ENCODE measurements at regions not wholly inside any gene's neighbourhood (a gene's known extent, or its start where the extent isn't known, plus 50 kb on each side); places are given as distances from the start of the nearest gene placed in this dataset.
"Not testable (repeated sequence)": the region's sequence is repeated elsewhere in the genome, so short reads cannot be mapped to it uniquely, and the experiment has no call there.

DNA sequence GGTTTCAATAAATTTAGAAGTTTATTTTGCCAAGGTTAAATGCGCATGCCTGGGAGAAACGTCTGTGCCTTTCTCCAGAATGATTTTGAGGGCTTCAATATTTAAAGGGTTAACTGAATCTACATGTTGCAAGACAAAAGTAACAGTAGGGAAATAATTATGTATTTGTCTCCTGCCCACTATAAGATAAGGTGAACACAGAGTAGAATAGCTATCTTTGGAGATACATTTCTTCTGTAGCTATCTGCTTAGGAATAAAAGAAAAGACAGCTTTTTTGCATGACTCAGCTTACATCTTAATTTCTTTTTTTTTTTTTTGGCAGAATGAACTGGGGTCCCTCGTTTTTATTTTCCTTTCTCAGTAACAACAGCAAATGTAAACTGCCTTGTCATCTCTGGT is 1351.6 kb downstream of the AMY1C start:
- no peak for DNase-seq (ENCODE audit: low read depth in 2 of 2)

DNA sequence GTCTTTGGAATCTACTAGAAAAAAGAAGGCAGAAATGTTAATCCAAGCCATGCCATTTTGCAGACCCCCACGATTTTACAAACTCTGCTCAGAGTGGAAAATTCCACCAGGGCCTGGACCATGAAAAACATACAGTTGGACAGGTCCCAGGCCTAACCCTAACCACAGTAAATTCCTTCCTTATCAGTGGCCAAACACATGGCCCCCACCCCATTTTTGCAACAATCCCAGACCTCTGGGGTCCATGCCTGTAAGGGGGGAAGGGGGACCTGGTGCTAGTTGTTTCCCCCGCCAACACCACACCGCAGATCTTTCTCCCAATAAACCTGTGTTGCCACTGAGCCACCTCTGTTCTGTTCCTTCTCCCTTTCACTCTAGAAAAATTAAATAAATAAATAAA is 1352.7 kb downstream of the AMY1C start:
- DNase-seq (ENCODE audit: low read depth in 2 of 2) = no peak

DNA sequence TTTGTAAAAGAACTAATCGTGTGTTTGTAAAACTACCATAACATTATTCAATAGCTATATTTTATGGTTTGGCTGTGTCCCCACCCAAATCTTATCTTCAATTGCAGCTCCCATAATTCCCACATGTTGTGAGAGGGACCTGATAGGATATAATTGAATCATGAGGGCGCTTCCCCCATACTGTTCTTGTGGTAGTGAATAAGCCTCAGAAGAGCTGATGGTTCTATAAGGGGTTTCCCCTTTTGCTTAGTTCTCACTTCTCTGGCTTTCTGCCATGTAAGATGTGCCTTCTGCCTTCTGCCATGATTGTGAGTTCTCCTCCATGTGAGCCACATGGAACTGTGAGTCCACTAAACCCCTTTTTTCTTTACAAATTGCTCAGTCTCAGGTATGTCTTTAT is 1372.3 kb downstream of the AMY1C start:
- DNase-seq (ENCODE audit: low read depth in 2 of 2) = no peak

DNA sequence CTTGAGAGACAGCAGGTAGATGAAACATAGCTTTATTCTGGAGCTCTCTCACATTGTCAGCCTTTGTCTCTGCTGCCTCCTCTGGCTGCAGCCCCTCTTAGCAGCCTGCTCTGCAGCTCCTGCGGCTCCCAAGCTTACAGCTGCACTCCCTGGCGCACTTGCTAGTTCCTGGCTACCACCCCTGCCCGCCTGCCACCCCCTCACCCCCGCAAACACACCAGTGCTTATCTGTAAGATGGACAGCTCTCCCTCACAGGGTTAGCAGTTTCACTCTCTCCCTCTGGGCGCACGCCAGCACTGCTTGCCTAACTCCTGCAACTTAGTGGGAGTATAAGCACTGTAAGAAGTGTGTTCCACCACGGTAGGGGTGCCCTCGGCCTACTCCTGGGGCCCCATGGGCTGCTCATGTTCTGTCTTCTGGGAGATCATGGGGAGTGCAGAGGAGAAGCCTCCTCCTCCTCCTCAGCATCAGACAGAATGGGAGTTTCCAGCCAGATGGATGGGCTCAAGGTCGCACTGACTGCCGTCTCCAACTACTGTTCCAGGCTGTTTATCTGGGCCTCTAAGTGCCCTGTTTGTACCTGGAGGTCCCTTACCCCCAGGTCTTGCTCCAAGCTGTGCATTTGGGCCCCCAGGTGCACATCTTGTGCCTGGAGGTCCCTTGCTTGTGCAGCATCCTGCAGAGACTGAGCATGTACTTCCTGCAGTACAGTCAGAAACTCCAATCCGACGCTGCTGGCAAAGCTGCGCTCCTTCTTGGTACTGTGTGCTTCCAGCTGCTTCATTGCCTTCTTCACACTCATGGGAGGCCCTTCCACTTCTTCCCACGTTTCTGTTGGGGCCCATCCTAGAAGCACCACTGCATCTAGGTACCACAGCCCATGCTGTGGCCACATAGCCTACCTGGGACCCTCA is 1388.1 kb downstream of the AMY1C start:
- no peak for DNase-seq (ENCODE audit: low read depth in 2 of 2)

DNA sequence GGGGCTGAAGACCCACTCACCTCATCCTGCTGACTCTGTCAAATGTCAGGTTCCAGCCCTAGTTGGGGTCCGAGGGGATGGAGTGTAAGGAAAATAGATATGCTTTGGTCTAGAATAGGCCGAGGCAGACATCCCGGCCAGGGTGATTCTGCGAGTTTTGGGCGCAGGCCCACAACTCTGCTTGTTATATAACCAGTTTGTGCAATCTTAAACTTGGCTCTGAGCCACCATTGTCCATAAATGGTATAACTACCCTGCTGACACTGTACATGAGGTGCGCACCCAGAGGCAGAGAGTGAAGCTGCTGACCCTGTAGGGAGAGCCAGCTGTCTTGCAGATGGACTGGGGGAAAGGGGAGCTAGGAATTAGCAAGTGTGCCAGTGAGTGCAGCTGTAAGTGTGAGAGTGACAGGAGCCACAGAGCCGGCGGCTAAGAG is 1388.8 kb downstream of the AMY1C start:
- DNase-seq (ENCODE audit: low read depth in 2 of 2) = no peak

DNA sequence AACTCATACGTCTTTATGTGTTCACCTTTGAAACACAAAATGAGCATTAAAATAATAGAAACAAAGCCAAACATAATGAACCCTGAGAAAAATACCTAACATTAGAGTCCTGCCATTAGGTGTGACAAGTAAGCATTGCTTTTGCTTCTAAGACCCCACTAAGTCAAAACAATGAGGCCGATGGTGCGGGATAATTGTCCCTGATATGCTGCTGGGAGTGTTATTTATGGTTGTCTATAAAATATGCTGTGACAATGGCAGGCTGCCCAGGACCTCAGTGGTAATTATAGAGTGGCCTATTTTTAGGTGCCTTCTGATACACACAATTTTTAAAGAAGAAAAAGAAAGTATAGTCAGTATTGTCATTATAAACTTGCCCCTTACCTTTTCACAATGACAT is 1423.1 kb downstream of the AMY1C start:
- no peak for DNase-seq (ENCODE audit: low read depth in 2 of 2)

DNA sequence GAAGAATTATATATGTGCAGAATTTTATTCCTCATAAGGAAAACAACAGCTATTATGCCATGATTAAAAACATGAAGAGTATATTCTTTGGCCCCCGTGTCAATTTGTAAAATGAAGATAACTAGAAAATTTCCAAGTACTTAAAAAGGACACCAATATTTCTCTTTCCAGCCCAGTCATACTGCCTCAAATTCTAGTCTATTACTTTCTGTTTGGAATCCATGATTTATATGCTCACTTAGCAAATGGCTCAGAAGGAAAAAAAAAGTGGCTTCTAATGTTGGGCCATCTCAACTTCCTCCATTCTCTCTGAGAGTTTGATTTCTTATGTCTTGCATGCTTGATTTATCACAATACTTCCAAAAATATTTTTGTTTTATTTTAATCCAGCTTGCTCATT is 1431.1 kb downstream of the AMY1C start:
- DNase-seq (ENCODE audit: low read depth in 2 of 2) = no peak

DNA sequence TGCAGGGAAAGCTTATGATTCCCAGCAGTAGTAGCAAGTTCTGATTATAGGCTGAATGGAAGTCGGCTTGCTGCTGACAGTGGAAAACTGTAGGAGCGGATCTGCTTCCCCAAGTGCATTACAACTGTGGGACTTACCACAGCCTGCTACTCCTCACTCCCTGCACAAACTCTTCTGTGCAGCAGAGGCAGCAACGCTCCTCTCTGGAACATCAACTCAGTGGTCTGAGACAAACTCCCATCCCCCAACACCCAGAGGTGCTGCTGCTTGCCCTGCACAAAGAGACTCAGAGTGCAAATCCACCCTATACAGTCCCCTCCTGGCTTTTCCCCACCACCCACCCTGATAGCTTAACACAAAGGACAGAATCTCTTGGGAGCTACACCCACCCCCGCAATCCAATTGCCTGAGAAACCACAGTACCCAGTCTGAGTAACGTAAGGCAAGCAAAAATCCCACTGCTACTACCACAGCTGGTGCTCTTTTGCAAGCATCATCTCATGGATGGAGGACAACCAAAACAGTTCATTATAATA is 1455.2 kb downstream of the AMY1C start:
- DNase-seq (ENCODE audit: low read depth in 2 of 2) = no peak

DNA sequence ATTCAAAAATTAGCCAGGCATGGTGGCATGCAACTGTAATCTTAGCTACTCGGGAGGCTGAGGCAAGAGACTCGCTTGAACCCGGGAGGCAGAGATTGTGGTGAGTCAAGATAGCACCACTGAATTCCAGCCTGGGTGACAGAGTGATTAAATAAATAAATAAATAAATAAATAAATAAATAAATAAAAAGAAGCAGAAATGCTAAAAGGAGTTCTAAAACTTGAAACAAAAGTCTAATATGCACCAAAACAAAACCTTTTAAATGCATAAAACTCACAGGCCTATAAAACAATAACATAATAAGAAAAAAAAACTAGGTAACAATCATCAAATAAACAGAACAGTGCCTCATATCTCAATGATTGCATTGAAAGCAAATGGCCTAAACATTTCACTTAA is 1458.9 kb downstream of the AMY1C start:
- no peak for DNase-seq (ENCODE audit: low read depth in 2 of 2)

DNA sequence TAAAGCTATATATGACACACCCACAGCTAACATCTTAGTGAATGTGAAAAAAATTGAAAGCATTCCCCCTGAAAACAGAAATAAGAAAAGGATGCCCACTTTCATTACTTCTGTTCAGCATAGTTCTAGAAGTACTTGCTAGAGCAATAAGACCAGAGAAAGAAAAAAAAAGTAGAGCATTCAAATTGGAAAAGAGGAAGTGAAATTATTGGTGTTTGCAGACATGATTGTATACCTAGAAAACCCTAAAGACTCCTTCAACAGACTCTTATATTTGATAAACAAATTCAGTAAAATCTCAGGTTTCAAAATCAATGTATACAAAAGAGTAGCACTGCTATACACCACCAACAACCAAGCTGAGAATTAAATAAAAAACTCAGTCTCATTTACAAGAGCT is 1461.0 kb downstream of the AMY1C start:
- DNase-seq (ENCODE audit: low read depth in 2 of 2) = no peak

DNA sequence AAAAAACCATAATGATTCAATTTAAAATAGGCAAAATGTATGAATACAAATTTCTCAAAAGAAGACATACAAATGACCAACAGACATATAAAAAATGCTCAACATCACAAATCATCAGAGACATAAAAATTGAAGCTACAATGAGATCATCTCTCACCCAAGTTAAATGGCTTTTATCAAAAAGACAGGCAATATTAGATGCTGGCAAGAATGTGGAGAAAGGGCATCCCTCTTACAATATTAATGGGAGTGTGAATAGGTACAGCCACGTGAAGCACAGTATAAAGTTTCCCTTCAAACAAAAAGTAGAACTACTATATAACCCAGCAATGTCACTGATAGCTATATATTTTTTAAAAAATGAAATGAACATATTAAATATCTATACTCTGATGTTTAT is 1481.7 kb downstream of the AMY1C start:
- DNase-seq (ENCODE audit: low read depth in 2 of 2) = no peak

DNA sequence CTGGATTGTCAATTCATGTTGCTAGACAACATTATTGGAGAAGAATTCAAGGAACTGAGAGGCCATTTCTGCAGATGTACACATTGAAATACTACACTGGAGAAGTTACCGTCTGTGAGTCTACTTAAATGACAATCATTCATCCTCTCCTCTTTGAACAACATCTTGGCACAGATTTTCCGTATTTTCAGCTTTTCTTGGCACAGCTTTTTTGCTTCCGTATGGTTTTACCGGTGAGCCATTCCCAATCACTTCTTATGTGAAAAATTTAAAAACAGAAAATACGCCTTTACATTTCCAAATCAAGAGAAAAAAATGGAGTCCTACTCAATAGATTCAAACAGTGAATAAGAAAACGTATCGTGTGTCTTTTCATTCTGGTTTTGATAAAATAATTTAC is 1493.7 kb downstream of the AMY1C start:
- no peak for DNase-seq (ENCODE audit: low read depth in 2 of 2)

DNA sequence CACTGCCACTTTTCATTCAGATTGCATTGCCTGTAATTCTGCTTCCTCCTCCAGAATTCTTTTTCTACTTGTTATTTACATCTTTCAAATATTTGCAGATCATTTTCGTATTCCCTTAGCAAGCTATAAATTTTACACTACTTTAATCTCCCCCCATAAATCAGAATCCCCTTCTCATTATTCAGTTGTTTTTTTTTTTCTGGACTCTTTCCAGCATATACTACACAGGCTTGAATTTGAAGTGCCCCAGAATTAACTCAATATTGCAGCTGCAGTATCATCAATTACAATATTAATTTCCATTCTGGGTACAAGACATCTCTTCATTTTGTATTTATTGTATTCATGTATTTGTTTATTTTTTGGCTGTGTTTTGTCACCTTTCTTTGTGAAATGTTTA is 1494.3 kb downstream of the AMY1C start:
- no peak for DNase-seq (ENCODE audit: low read depth in 2 of 2)

DNA sequence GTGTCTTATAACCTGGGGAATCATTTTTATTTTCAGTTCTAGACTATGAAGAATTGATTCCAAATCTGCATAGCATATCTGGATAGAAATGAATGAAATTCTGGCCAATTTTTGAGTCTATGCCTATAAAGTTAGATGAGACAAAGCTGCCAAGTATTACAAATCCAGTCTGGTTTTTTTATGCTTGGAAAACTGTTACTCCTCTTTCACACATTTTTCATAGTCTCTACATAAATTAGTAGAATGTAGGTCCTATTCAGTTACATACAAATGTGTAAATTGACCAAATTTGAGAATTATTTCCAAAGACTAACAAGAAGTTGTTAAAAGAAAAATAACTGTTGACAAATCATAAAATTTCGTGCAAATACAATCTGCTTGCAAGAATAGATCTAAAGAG is 1505.2 kb downstream of the AMY1C start:
- no peak for DNase-seq (ENCODE audit: low read depth in 2 of 2)

DNA sequence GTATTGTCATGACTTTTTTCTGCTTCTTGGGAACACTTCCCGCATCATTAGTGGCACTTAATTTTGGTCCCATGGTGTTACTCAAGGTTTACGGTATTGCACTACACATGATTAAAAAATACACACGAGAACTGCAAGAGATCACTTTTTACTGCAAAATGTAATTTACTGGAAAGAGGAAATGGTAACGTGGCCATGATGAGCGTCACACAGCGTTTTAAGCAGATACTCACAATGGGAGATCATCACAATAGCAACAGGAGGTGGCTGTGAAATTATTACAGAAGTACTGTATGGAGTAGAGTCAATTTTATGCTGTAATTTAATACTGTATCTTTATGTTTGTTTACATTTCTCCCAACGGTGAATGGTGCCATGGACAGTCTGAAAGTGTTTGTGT is 1510.3 kb downstream of the AMY1C start:
- no peak for DNase-seq (ENCODE audit: low read depth in 2 of 2)

DNA sequence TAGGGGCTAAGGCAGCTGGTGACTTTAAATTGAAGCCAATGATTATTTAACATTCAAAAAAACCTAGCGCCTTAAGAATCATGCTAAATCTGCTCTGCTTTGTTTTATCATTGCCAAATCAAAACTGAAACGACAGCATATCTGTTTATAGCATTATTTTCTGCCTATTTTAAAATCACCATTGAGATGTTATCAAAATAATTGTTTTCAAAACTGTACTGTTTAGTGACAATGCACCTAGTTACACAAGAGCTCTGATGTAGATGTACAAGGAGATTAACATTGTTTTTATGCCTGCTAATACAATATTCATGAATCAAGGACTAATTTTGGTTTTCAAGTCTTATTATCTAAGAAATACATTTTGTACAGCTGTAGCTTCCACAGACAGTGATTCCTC is 1521.3 kb downstream of the AMY1C start:
- DNase-seq (ENCODE audit: low read depth in 2 of 2) = no peak

DNA sequence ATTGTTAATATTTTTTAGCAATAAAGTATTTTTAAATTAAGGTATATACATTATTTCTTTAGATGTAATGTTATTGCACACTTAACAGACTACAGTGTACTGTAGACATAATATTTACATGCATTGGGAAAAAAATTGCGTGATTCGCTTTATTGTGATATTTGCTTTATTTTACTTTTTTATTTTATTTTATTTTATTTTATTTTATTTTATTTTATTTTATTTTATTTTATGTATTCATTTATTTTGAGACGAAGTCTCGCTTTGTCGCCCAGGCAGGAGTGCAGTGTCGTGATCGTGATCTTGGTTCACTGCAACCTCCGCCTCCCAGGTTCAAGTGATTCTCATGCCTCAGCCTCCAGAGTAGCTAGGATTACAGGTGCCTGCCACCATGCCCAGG is 1522.7 kb downstream of the AMY1C start:
- DNase-seq (ENCODE audit: low read depth in 2 of 2) = not testable (repeated sequence)

DNA sequence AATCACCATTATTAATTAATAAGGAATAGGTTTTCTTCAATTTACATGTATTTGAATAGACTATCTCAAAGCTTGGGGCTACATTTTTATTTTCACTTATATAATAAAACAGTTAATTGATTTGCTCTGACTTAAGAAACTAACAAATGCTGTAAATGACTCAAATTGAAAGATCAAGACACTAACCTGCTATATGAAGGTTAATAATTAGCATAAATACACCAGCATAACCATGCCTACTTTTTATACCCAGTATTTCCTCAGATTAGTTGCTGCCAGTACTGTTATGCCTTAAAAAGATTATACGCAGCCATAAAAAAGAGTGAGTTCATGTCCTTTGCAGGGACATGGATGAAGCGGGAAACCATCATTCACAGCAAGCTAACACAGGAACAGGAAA is 1545.1 kb downstream of the AMY1C start:
- DNase-seq (ENCODE audit: low read depth in 2 of 2) = no peak

DNA sequence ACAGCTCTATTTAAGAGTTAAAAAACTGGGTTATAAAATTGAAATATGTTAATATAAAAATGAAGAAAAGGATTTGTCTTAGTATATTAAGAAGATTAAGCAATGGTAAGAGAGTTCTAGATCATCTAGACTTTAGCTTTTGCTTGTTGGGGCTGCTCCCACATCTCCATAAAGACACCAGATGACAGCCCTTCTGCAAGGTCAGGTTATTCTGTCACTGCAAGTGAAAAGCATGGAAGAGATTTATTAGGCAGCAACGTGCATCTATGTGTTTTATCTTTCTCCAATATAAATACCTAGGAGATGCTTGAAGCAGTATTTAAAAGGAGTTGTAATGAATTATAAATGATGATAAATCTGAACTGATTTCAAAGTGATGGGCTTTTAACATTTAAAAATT is 1560.4 kb downstream of the AMY1C start:
- no peak for DNase-seq (ENCODE audit: low read depth in 2 of 2)

DNA sequence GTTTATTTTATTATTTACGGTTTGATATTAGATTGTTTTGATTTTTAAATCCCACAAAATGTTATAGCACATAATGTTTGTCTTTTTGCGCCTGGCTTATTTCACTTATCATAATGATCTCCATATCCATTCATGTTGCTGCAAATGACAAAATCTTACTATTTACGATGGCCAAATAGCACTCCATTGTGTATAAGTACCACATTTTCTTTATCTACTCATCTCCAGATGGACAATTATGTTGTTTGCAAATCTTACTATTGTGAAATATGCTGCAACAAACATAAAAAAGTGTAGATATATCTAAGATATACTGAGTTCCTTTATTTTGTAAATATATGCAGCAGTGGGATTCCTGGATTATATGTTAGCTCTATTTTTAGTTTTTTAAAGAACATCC is 1568.3 kb downstream of the AMY1C start:
- no peak for DNase-seq (ENCODE audit: low read depth in 2 of 2)

DNA sequence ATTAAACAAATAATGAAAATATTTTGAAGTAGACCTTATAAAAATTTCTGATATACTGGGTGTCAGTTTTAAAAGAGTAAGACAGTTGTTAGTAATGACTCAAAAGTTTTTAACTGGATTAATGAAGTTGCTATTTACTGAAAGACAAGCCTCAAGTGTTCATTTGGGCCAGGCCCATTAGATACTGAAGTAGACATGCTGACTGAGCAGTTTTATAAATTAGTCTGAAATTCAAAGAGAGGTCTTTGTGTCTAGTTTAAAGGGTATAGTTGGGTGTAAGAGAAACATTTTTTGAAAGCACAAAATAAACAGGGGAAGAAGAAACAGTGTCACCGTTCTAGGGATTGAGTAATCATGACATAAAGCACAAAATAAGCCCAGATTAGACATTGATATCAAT is 1577.2 kb downstream of the AMY1C start:
- DNase-seq (ENCODE audit: low read depth in 2 of 2) = no peak

DNA sequence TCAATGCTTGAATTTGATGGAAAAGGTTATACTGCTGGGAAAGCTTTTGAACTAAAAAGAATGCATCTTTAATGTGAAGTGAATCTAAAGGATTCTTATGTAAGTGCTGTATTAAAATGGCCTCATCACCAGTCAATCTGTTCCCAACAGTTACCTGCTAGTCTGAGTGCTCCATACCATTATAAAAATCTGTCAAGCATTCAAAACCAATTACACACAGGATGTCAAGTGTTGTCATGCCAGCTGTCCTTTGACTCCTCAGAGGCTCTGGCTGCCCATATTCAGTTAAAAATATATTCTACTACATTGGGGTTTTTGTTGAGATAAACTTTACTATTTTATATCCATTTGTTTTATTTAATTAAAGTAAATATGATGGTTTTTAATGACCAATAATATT is 1587.7 kb downstream of the AMY1C start:
- no peak for DNase-seq (ENCODE audit: low read depth in 2 of 2)

DNA sequence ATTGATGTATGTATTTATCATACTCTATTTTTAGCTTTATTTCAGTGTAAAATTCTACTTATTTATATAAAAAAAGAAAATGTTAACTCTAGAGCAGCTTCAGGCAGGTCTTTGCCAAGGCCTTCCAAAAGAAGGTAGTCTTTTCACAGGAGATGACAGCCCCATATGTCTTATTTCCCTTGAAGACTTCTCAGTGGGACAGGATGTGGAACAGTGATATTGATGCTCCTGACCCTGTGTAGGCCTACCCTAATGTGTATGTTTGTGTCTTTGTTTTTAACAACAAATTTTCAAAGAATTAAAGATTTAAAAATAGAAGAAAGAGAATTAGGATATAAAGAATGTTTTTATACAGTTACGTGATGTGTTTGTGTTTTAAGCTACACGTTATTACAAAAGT is 1593.6 kb downstream of the AMY1C start:
- DNase-seq (ENCODE audit: low read depth in 2 of 2) = no peak

DNA sequence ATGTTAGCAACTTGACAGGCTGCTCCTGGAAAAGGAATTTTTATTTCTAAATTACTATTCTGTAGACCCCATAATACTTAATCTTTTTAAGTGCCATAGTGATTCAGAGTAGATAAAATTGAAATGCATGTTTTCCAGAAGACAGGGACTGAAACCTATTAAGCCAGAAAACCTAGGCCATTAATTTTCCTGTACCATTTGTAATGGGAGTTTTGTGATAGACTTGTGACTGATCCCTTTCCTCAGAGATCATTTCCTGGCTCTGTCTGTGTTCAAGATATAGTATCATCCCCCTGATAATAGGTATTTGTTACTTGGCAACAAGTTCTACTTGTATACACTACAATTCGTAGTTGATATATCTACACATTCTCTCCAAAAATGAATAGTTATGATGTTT is 1609.8 kb downstream of the AMY1C start:
- DNase-seq (ENCODE audit: low read depth in 2 of 2) = no peak
